ENCODE measurements at regions not wholly inside any gene's neighbourhood (a gene's known extent, or its start where the extent isn't known, plus 50 kb on each side); places are given as distances from the start of the nearest gene placed in this dataset.

DNA sequence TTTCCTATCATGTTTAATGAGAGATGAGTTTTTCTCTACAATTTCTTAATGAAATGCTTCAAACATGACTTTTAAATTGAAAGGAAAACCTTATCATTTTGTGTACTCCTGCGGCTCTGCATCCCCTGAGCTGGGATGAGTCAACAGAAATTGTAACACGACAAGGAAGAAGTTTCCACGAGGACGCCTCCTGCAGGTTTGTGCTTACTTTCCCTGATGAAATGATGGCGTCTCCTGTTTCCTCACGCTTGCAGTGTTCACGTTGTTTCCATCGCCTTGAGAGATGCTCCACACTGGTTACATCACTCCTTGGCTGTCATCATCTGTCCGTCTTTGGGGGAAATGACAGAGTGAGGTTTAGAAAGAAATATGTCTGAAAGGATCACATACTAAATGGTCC, 233.7 kb upstream of the ZFP64 start:
- no peak for TF ChIP-seq EZH2 (IDR thresholded peaks at IDR 0.05; ENCODE audit: low read length, missing control alignments)
- TF ChIP-seq, protein P1, sequence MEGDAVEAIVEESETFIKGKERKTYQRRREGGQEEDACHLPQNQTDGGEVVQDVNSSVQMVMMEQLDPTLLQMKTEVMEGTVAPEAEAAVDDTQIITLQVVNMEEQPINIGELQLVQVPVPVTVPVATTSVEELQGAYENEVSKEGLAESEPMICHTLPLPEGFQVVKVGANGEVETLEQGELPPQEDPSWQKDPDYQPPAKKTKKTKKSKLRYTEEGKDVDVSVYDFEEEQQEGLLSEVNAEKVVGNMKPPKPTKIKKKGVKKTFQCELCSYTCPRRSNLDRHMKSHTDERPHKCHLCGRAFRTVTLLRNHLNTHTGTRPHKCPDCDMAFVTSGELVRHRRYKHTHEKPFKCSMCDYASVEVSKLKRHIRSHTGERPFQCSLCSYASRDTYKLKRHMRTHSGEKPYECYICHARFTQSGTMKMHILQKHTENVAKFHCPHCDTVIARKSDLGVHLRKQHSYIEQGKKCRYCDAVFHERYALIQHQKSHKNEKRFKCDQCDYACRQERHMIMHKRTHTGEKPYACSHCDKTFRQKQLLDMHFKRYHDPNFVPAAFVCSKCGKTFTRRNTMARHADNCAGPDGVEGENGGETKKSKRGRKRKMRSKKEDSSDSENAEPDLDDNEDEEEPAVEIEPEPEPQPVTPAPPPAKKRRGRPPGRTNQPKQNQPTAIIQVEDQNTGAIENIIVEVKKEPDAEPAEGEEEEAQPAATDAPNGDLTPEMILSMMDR (conservative IDR thresholded peaks at IDR 0.05 in 1 of 2, IDR thresholded peaks at IDR 0.05 in 1 of 2; ENCODE audit: low read depth in 1 of 2, low read length in 2 of 2) = no peak
